ENCODE measurements at regions not wholly inside any gene's neighbourhood (a gene's known extent, or its start where the extent isn't known, plus 50 kb on each side); places are given as distances from the start of the nearest gene placed in this dataset.

- no peaks in the 10 kb centered on the region for H3K36me3 ChIP-seq
- no peaks in the 10 kb centered on the region for H3K27me3 ChIP-seq (ENCODE audit: insufficient read depth, low read depth, severe bottlenecking)
- no peak overlapping the region for H3K27ac ChIP-seq
- no peaks in the 10 kb centered on the region for H3K9me3 ChIP-seq (ENCODE audit: severe bottlenecking)
- DNase-seq = peak; percentile 21
- peak; percentile 61 for TF ChIP-seq CTCF (IDR thresholded peaks at IDR 0.05; ENCODE audit: low read depth, low read length)
- H3K4me3 ChIP-seq (ENCODE audit: low read depth, low read length) = no peak overlapping the region
Observed at GRCh38 chr15:25501828-25502446, 63.1 kb upstream of the UBE3A start.

GRCh38 chr15:25498835-25499234 is 60.0 kb upstream of the UBE3A start:
- H3K27ac ChIP-seq = no peak overlapping the region
- DNase-seq = no peak
- no peaks in the 10 kb centered on the region for H3K9me3 ChIP-seq (ENCODE audit: severe bottlenecking)
- no peak for TF ChIP-seq CTCF (IDR thresholded peaks at IDR 0.05; ENCODE audit: low read depth, low read length)
- H3K36me3 ChIP-seq = no peaks in the 10 kb centered on the region
- no peak overlapping the region for H3K4me3 ChIP-seq (ENCODE audit: low read depth, low read length)
- no peaks in the 10 kb centered on the region for H3K27me3 ChIP-seq (ENCODE audit: insufficient read depth, low read depth, severe bottlenecking)

- Histone ChIP-seq H3K4me3 (ENCODE audit: low read depth, low read length) (no peak overlapping the region), H3K36me3 (no peaks in the 10 kb centered on the region), H3K27ac (no peak overlapping the region), H3K9me3 (ENCODE audit: severe bottlenecking) (no peaks in the 10 kb centered on the region), H3K27me3 (ENCODE audit: insufficient read depth, low read depth, severe bottlenecking) (no peaks in the 10 kb centered on the region)
- TF ChIP-seq CTCF (IDR thresholded peaks at IDR 0.05; ENCODE audit: low read depth, low read length) = no peak
- no peak for DNase-seq
Observed at GRCh38 chr15:25497934-25498333, 59.1 kb upstream of the UBE3A start.

GRCh38 chr15:25493823-25494526 is 55.2 kb upstream of the UBE3A start:
- Histone ChIP-seq H3K9me3 (ENCODE audit: severe bottlenecking) (peaks cover 6% of the 10 kb centered on the region), H3K27me3 (ENCODE audit: insufficient read depth, low read depth, severe bottlenecking) (no peaks in the 10 kb centered on the region), H3K4me3 (ENCODE audit: low read depth, low read length) (no peak overlapping the region), H3K36me3 (no peaks in the 10 kb centered on the region), H3K27ac (no peak overlapping the region)
- TF ChIP-seq CTCF (IDR thresholded peaks at IDR 0.05; ENCODE audit: low read depth, low read length) = no peak
- no peak for DNase-seq

GRCh38 chr15:25492315-25492714 is 53.5 kb upstream of the UBE3A start:
- no peak for DNase-seq
- no peak overlapping the region for H3K4me3 ChIP-seq (ENCODE audit: low read depth, low read length)
- H3K36me3 ChIP-seq = no peaks in the 10 kb centered on the region
- peaks cover 6% of the 10 kb centered on the region for H3K9me3 ChIP-seq (ENCODE audit: severe bottlenecking)
- H3K27ac ChIP-seq = no peak overlapping the region
- H3K27me3 ChIP-seq (ENCODE audit: insufficient read depth, low read depth, severe bottlenecking) = no peaks in the 10 kb centered on the region
- TF ChIP-seq CTCF (IDR thresholded peaks at IDR 0.05; ENCODE audit: low read depth, low read length) = no peak
